Bone marrow (tissue), 2 donors: ENCODE measurements at regions not wholly inside any gene's neighbourhood (a gene's known extent, or its start where the extent isn't known, plus 50 kb on each side); places are given as distances from the start of the nearest gene placed in this dataset.
"Not testable (repeated sequence)": the region's sequence is repeated elsewhere in the genome, so short reads cannot be mapped to it uniquely, and the experiment has no call there.

ENCODE experiments used
- DNase-seq, 2 donors: peaks; one replicate each; lab custom pipeline; 2025; lab: John Stamatoyannopoulos, UW

DNA sequence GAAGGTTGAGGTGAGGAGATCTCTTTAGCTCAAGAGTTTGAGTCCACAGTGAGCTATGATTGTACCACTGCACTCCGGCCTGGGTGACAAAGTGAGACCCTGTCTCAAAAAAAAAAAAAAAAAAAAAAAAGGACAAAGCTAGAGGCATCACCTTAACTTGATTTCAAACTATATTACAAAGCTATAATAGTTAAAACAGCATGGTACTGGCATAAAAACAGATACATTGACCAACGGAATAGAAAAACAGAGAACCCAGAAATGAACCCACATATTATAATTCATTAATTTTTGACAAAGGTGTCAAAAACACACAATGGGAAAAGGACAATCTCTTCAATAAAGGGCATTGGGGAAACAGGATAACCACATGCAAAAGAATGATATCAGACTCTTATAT is 50.8 kb upstream of the MBOAT1 start:
- DNase-seq = no peak

- DNase-seq = no peak
These were observed 53.6 kb upstream of the MBOAT1 start for GRCh38 chr6:20265842-20266241.

DNA sequence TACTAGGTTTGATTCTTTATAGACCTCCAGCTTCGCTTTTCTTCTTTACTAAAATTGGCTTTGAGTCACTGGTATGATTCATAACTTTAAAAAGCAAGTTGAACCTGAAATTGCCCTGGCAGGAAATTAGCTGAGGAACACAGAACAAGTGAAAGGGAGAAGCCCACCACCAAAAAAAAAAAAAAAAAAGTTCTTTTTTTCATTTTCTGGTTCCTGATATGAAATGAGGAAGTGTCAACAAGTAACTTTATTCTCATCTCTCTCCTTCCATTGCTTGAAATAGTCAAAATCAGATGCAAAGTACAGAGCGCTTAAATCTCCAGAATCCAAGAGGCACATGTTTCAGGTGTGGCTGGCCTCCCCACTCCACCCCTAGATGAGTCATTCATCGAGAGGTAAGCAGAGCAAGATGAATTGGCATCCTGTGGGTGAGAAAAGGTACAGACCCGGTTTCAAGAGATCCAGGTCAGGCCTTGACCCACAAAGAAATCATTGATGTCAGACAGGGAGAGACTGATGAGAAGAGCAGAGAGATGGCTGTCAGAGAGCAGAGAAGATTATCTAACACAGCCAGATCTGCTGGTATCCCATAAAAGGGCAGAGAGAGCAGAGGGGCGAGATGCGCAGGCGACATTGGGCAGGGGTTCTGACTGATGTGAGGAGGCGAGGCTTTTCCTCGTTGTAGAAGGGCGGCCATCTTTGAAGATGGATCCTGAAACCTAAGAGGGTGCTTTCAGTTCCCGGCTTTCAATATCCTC is 54.8 kb upstream of the MBOAT1 start:
- peak in 1 of 2 donors; percentile 79 for DNase-seq

DNA sequence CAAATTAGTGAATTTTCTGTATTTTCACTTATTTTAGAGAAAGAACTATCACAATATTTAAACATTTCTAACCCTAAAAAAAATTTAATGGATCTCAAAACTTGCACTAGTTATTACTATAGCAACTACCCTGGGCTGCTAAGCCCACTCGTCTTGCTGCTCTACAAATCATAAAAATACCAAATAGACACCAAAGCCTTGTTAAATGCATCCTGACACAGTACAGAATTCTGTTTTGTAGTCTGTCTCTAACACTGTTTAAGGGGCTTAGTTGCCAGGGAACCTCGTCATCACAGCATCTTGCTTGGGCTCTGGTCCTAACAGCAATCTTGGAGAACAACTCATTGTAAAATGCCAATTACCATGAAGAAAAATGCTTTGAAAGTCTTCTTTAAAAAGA is 56.9 kb upstream of the MBOAT1 start:
- DNase-seq = no peak

GRCh38 chr6:20271818-20272217 is 59.5 kb upstream of the MBOAT1 start:
- no peak for DNase-seq

DNA sequence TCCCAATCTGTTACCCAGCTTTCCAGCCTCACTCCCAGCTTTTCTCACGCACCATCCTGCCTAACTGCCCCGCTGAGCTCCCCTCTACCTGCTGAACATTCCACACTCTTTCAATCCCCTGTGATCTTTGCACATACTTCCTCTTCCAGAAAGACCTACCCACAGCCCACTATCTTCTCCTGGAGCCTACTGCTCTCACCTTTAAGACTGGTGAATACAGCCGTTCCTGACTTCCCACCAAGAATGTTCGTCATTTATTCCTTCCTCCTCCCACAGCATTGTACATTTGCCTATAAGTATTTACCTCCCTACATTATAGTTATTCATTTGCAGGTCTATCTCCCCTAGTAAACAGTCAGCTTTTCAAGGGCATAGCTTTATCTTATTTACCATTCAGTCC is 61.9 kb upstream of the MBOAT1 start:
- DNase-seq = no peak

DNA sequence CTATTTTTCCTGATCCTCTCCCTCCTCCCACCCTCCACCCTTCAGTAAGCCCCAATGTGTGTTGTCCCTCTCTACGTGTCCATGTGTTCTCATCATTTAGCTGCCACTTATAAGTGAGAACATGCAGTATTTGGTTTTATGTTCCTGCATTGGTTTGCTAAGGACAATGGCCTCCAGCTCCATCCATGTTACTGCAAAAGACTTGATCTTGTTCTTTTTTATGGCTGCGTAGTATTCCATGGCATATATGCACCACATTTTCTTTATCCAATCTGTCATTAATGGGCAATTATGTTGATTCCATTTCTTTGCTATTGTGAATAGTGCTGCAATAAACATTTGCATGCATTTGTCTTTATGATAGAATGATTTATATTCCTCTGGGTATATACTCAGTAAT is 63.6 kb upstream of the MBOAT1 start:
- DNase-seq = not testable (repeated sequence)

- DNase-seq = not testable (repeated sequence)
These were observed 65.5 kb upstream of the MBOAT1 start for GRCh38 chr6:20277724-20278123.

GRCh38 chr6:20279051-20279450 is 66.8 kb upstream of the MBOAT1 start:
- DNase-seq = no peak

GRCh38 chr6:20279608-20280287 is 67.5 kb upstream of the MBOAT1 start:
- peak in 1 of 2 donors; percentile 37 for DNase-seq

GRCh38 chr6:20280288-20280621 is 68.0 kb upstream of the MBOAT1 start:
- DNase-seq = no peak

GRCh38 chr6:20284672-20285071 is 72.4 kb upstream of the MBOAT1 start:
- no peak for DNase-seq

GRCh38 chr6:20286968-20287565 is 74.8 kb upstream of the MBOAT1 start:
- DNase-seq = no peak

GRCh38 chr6:20291764-20292580 is 79.7 kb upstream of the MBOAT1 start:
- DNase-seq = peak; percentile 22 to 59

DNA sequence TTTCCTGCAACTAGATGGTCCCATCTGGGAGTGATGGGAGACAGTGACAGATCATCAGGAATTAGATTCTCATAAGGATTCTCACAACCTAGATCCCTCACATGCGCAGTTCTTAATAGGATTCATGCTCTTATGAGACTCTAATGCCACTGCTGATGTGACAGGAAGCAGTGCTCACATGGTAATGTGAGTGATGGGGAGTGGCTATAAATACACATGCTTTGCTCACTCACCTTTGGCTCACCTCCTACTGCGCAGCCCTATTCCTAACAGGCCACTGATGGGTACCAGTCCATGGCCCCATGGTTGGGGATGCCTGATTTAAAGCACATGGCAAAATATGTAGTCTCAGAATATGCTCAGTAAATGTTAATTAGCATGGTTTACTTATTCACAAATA is 80.6 kb upstream of the MBOAT1 start:
- DNase-seq = no peak

- DNase-seq = no peak
These were observed 89.0 kb upstream of the MBOAT1 start for GRCh38 chr6:20301256-20301655.

DNA sequence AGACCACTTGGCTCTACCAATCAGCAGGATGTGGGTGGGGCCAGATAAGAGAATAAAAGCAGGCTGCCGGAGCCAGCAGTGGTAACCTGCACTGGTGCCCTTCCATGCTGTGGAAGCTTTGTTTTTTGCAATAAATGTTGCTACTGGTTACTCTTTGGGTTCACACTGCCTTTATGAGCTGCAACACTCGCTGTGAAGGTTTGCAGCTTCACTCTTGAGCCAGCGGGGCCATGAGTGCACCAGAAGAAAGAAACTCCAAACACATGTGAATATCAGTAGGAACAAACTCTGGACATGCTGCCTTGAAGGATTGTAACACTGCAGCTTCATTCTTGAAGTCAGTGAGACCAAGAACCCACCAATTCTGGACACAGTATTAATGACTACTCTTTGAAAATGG is 89.9 kb upstream of the MBOAT1 start:
- DNase-seq = no peak

GRCh38 chr6:20302702-20303251 is 90.5 kb upstream of the MBOAT1 start:
- DNase-seq = no peak

DNA sequence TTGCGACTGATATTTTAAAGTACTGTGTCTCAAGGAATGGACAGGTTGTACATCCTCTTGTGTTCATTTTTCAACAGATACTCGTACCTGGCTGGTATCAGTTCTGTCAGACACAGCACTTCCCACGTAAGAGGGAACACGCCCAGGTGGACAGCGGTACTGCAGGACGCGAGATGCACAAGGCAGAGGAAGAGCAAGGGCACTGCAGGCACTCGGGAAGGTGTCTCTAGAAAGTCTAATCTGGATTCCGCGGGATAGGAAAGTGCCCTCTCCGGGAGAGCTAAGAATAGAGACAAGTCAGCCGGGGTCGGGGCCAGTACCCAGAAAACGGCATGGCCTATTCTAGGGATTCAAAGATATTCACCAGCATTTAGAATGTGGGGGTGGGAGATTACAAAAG is 94.2 kb upstream of the MBOAT1 start:
- DNase-seq = no peak

- no peak for DNase-seq
These were observed 92.5 kb upstream of the E2F3 start for GRCh38 chr6:20309186-20309585.

DNA sequence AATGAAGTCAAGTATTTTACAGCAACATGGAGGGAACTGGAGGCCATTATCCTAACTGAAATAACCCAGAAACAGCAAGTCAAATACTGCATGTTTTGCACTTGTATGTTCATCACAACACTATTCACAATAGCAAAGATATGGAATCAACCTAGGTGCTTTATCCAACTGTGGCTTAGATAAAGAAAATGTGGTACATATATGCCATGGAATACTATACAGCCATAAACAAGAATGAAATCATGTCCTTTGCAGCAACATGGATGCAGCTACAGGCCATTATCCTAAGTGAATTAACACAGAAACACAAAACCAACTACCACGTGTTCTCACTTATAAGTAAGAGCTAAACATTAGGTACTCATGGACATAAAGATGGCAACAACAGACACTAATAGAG is 91.5 kb upstream of the E2F3 start:
- no peak for DNase-seq

GRCh38 chr6:20312606-20313005 is 89.1 kb upstream of the E2F3 start:
- no peak for DNase-seq
